BLaER1 (cell line): ENCODE measurements at regions not wholly inside any gene's neighbourhood (a gene's known extent, or its start where the extent isn't known, plus 50 kb on each side); places are given as distances from the start of the nearest gene placed in this dataset.

ENCODE experiments used
- H3K27ac ChIP-seq: shearing (Covaris generic); formaldehyde crosslinking; 2 replicates; pipeline ENCODE4 v1.8.1; 2022
- H3K27me3 ChIP-seq: shearing (Covaris generic); formaldehyde crosslinking; 2 replicates; pipeline ENCODE4 v1.8.1; 2022
- H3K36me3 ChIP-seq: shearing (Covaris generic); formaldehyde crosslinking; 2 replicates; pipeline ENCODE4 v1.8.1; 2022
- H3K4me1 ChIP-seq: shearing (Covaris generic); formaldehyde crosslinking; 2 replicates; pipeline ENCODE4 v1.8.1; 2022
- H3K4me2 ChIP-seq: shearing (Covaris generic); formaldehyde crosslinking; 2 replicates; pipeline ENCODE4 v1.8.1; 2022
- H3K4me3 ChIP-seq: shearing (Covaris generic); formaldehyde crosslinking; 2 replicates; pipeline ENCODE4 v1.8.1; 2022
- H3K9ac ChIP-seq: shearing (Covaris generic); formaldehyde crosslinking; 2 replicates; pipeline ENCODE4 v1.8.1; 2022
- H3K9me3 ChIP-seq: shearing (Covaris generic); formaldehyde crosslinking; 2 replicates; pipeline ENCODE4 v1.8.1; 2022
- H4K20me1 ChIP-seq: shearing (Covaris generic); formaldehyde crosslinking; 2 replicates; pipeline ENCODE4 v1.8.1; 2022
- Cebpa-rat ChIP-seq: shearing (Covaris generic); IDR thresholded peaks from 2 replicates; pipeline ENCODE4 v1.8.1; 2022

DNA sequence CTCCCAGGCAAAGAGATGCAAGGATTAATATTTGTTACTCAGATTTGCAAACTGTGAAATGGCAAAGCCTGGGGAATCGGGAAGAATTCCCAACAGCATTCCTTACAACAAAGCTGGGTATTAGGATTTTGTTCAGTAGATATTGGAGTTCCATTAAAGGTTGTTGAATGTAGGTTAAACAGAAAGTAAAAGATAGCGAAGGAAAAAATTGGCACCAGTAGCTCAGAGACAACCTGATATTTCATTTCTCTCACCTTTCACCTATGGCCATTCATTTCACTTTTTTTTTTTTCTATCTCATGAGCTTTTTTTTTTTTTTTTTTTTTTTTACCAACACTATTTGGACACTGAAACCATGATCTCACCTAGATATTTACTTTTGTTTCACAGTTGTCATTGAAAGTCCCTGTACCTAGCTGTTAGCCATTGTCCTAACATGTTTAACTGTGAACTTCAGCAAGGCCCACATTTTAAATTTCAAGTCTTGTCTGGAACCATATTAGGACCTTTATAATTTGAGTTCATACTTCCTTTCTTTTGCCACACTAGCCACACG, 552.5 kb downstream of the HAO1 start:
- no peaks in the 10 kb centered on the region for H3K4me1 ChIP-seq
- no peak overlapping the region for H3K27ac ChIP-seq
- TF ChIP-seq Cebpa-rat, result no peak
- no peak overlapping the region for H3K4me2 ChIP-seq
- no peak overlapping the region for H3K4me3 ChIP-seq
- H3K9ac ChIP-seq, result no peak overlapping the region
- H3K36me3 ChIP-seq, result no peaks in the 10 kb centered on the region
- H4K20me1 ChIP-seq, result no peaks in the 10 kb centered on the region
- H3K9me3 ChIP-seq, result no peaks in the 10 kb centered on the region
- no peaks in the 10 kb centered on the region for H3K27me3 ChIP-seq

GRCh38 chr20:7389216-7389615, 551.0 kb downstream of the HAO1 start:
- Histone ChIP-seq H3K4me3 (no peak overlapping the region), H3K27me3 (no peaks in the 10 kb centered on the region), H4K20me1 (no peaks in the 10 kb centered on the region), H3K27ac (no peak overlapping the region), H3K9me3 (no peaks in the 10 kb centered on the region), H3K4me1 (no peaks in the 10 kb centered on the region), H3K4me2 (no peak overlapping the region), H3K9ac (no peak overlapping the region), H3K36me3 (no peaks in the 10 kb centered on the region)
- no peak for TF ChIP-seq Cebpa-rat

DNA sequence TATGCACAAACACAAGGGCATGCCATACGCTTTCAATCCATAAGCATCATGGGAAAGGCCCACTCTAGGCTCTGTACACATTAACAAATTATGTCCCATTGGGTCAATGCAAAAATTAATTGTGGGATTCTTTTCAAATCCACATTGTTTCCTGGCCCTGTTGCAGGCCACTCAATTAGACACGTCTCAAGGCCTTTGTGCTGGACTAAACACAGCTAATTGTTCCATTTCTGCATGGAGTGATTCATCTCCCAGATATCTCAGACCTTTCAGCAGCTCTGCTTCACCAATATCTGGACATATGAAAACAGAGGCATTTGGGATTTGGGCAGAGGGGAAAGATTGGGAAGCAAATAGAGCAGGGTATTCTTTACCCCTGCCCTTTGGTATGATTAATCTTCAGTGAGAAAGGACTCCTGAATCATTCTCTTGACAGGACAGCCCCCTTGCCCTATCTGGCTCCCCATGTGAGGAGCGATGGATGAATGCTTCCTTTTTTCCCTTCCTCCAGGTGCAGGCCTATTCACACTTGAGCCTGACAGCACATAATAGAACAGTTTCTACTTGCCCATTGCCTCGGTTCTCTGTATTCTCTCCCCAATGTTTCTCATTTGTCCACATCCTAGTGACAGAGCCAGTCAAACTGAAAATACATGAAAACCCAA, 547.6 kb downstream of the HAO1 start:
- no peak overlapping the region for H3K27ac ChIP-seq
- H4K20me1 ChIP-seq, result no peaks in the 10 kb centered on the region
- no peaks in the 10 kb centered on the region for H3K4me1 ChIP-seq
- no peak overlapping the region for H3K9ac ChIP-seq
- no peak overlapping the region for H3K4me3 ChIP-seq
- no peak overlapping the region for H3K4me2 ChIP-seq
- no peak for TF ChIP-seq Cebpa-rat
- no peaks in the 10 kb centered on the region for H3K36me3 ChIP-seq
- H3K27me3 ChIP-seq, result no peaks in the 10 kb centered on the region
- H3K9me3 ChIP-seq, result no peaks in the 10 kb centered on the region

DNA sequence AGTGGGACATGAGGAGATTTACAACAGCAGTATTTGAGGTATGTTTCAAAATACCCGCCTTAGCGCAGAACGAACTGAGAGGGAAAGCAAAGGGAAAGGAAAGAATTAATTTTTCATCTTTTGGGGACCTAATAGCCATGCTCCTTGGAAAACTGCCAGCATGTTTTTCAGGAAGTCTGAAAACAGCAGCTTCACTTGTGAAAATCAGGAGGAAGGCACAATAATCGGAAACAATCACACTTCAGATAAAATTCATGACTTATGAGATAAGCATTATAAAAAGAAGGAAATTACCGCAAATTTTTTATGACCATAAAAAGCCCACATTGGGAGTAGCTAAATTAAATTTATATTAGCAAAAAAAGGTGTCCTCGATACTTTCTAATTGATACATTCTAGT, 541.1 kb downstream of the HAO1 start:
- Histone ChIP-seq H3K36me3 (no peaks in the 10 kb centered on the region), H3K27me3 (no peaks in the 10 kb centered on the region), H4K20me1 (no peaks in the 10 kb centered on the region), H3K27ac (no peak overlapping the region), H3K4me1 (no peaks in the 10 kb centered on the region), H3K4me3 (no peak overlapping the region), H3K4me2 (no peak overlapping the region), H3K9ac (no peak overlapping the region), H3K9me3 (no peaks in the 10 kb centered on the region)
- no peak for TF ChIP-seq Cebpa-rat

DNA sequence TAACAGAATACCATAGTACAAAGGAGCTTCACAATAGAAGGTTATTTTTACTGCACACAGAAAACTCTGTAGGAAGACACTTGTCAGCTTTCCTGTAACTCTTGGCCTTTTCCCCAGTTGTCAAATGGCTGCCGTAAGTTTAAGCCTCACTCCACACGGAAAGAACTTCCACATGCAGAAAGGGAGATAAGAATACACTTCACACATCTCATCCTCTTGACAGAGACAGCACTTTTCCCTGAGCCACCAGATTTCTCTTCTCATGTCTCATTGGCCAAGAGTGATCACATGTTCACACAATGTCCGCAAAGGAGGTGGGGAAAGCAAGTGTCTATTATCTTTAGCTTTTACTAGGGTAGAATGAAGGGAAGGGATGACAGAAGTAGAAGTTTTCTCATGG, 540.7 kb downstream of the HAO1 start:
- no peak for TF ChIP-seq Cebpa-rat
- H3K9ac ChIP-seq, result no peak overlapping the region
- no peaks in the 10 kb centered on the region for H3K27me3 ChIP-seq
- H4K20me1 ChIP-seq, result no peaks in the 10 kb centered on the region
- no peaks in the 10 kb centered on the region for H3K36me3 ChIP-seq
- H3K27ac ChIP-seq, result no peak overlapping the region
- no peaks in the 10 kb centered on the region for H3K4me1 ChIP-seq
- H3K9me3 ChIP-seq, result no peaks in the 10 kb centered on the region
- no peak overlapping the region for H3K4me2 ChIP-seq
- H3K4me3 ChIP-seq, result no peak overlapping the region

DNA sequence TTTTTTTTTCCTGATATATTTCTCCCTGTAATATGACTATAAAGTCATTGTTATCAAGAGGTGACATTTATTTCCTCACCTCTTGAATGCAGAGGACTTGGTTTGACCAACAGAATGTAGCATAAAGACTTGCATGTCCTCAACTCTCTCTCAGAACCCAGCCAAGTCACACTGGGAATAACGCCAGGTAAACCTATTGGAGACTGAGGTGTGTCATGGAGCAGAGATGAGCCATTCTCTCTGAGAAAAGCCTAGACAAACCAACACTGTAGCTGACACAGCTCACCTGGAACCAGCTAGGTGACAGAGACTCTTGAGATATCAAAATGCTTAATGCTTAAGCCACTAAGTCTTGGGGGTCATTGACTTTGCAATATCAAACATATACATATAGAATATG, 533.6 kb downstream of the HAO1 start:
- Histone ChIP-seq H3K9me3 (no peaks in the 10 kb centered on the region), H3K4me2 (no peak overlapping the region), H4K20me1 (no peaks in the 10 kb centered on the region), H3K4me1 (no peaks in the 10 kb centered on the region), H3K4me3 (no peak overlapping the region), H3K27ac (no peak overlapping the region), H3K36me3 (no peaks in the 10 kb centered on the region), H3K27me3 (no peaks in the 10 kb centered on the region), H3K9ac (no peak overlapping the region)
- no peak for TF ChIP-seq Cebpa-rat

DNA sequence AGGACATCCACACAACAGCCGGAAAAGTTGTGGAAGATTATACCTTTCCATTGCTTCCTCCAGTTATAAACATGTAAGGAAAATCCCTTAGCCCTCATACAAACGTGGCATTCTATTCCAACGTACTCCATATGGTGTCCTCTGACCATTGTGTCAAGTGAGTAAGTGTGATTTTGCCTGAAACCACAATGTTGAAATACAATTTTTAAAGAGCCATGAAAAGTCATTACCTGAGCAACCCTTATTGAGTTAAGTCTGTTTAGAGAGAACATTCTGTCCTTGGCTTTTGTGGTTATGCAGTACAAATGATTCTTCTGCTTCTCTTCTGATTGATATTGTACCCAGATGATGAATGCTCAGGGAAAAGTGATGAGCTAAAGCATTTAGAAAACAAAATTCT, 530.1 kb downstream of the HAO1 start:
- Histone ChIP-seq H3K27ac (no peak overlapping the region), H3K4me1 (0 out of 2 replicates have a peak, but pooled peaks cover 7% of the 10 kb centered on the region), H4K20me1 (no peaks in the 10 kb centered on the region), H3K9me3 (no peaks in the 10 kb centered on the region), H3K27me3 (no peaks in the 10 kb centered on the region), H3K9ac (no peak overlapping the region), H3K4me2 (no peak overlapping the region), H3K36me3 (no peaks in the 10 kb centered on the region), H3K4me3 (no peak overlapping the region)
- TF ChIP-seq Cebpa-rat, result no peak

DNA sequence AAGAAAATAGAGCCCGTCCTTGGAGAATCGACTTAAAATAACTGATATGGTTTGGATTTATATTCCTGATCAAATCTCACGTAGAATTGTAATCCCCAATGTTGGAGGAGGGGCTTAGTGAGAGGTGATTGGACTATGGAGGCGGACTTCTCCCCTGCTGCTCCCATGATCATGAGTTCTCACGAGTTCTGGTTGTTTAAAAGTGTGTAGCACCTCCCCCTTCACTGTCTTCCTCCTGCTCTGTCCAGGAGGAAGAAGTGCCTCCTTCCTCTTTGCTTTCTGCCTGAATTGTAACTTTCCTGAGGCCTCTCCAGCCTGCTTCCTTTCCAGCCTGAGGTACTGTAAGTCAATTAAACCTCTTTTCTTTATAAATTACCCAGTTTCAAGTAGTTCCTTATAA, 529.2 kb downstream of the HAO1 start:
- H3K9ac ChIP-seq, result no peak overlapping the region
- H3K4me1 ChIP-seq, result 0 out of 2 replicates have a peak, but pooled peaks cover 7% of the 10 kb centered on the region
- no peak for TF ChIP-seq Cebpa-rat
- H4K20me1 ChIP-seq, result no peaks in the 10 kb centered on the region
- H3K4me2 ChIP-seq, result no peak overlapping the region
- no peak overlapping the region for H3K4me3 ChIP-seq
- no peaks in the 10 kb centered on the region for H3K36me3 ChIP-seq
- no peaks in the 10 kb centered on the region for H3K27me3 ChIP-seq
- H3K9me3 ChIP-seq, result no peaks in the 10 kb centered on the region
- no peak overlapping the region for H3K27ac ChIP-seq

GRCh38 chr20:7415427-7415826, 524.8 kb downstream of the HAO1 start:
- Histone ChIP-seq H3K9me3 (no peaks in the 10 kb centered on the region), H3K4me2 (no peak overlapping the region), H3K9ac (no peak overlapping the region), H4K20me1 (no peaks in the 10 kb centered on the region), H3K36me3 (no peaks in the 10 kb centered on the region), H3K27me3 (no peaks in the 10 kb centered on the region), H3K4me1 (0 out of 2 replicates have a peak, but pooled peaks cover 7% of the 10 kb centered on the region), H3K4me3 (no peak overlapping the region), H3K27ac (no peak overlapping the region)
- TF ChIP-seq Cebpa-rat, result no peak

GRCh38 chr20:7416382-7416781, 523.9 kb downstream of the HAO1 start:
- 0 out of 2 replicates have a peak, but pooled peaks cover 7% of the 10 kb centered on the region for H3K4me1 ChIP-seq
- no peak for TF ChIP-seq Cebpa-rat
- H3K4me2 ChIP-seq, result no peak overlapping the region
- H3K27me3 ChIP-seq, result no peaks in the 10 kb centered on the region
- no peaks in the 10 kb centered on the region for H3K9me3 ChIP-seq
- H3K4me3 ChIP-seq, result no peak overlapping the region
- H3K36me3 ChIP-seq, result no peaks in the 10 kb centered on the region
- H3K9ac ChIP-seq, result no peak overlapping the region
- H4K20me1 ChIP-seq, result no peaks in the 10 kb centered on the region
- H3K27ac ChIP-seq, result no peak overlapping the region

- Histone ChIP-seq H3K4me3 (no peak overlapping the region), H3K27ac (no peak overlapping the region), H3K4me1 (no peaks in the 10 kb centered on the region), H3K27me3 (no peaks in the 10 kb centered on the region), H3K9me3 (no peaks in the 10 kb centered on the region), H3K36me3 (no peaks in the 10 kb centered on the region), H3K4me2 (no peak overlapping the region), H3K9ac (no peak overlapping the region), H4K20me1 (no peaks in the 10 kb centered on the region)
- TF ChIP-seq Cebpa-rat, result no peak
These were observed 519.9 kb downstream of the HAO1 start for GRCh38 chr20:7420345-7420744.
